ENCODE measurements at regions not wholly inside any gene's neighbourhood (a gene's known extent, or its start where the extent isn't known, plus 50 kb on each side); places are given as distances from the start of the nearest gene placed in this dataset.

- no peak overlapping the region for H3K27ac ChIP-seq
- intact Hi-C loops (cut with DNase I): no loop called here
- peaks cover under 1% of the 10 kb centered on the region for H3K27me3 ChIP-seq (replicated peaks; ENCODE audit: insufficient read depth)
- DNase-seq (ENCODE audit: low spot score): no peak
- H3K4me1 ChIP-seq (replicated peaks): no peaks in the 10 kb centered on the region
- TF ChIP-seq CTCF (IDR thresholded peaks at IDR 0.05) (no peak), POLR2AphosphoS5 (IDR thresholded peaks at IDR 0.05) (no peak), POLR2A (IDR thresholded peaks at IDR 0.05) (no peak)
- no peaks in the 10 kb centered on the region for H3K9me3 ChIP-seq
- no peak overlapping the region for H3K4me3 ChIP-seq
- 88% methylated on average over 9 of the region's 9 CpGs for WGBS
- no peaks in the 10 kb centered on the region for H3K36me3 ChIP-seq
These were observed 56.1 kb upstream of the CPLX2 start for GRCh38 chr5:175815126-175815913.

- Histone ChIP-seq H3K36me3 (no peaks in the 10 kb centered on the region), H3K4me1 (replicated peaks) (no peaks in the 10 kb centered on the region), H3K9me3 (no peaks in the 10 kb centered on the region), H3K27ac (no peak overlapping the region), H3K27me3 (replicated peaks; ENCODE audit: insufficient read depth) (no peaks in the 10 kb centered on the region), H3K4me3 (no peak overlapping the region)
- DNase-seq (ENCODE audit: low spot score): no peak
- 44% methylated on average over 10 of the region's 10 CpGs for WGBS
- no peak for TF ChIP-seq POLR2AphosphoS5 (IDR thresholded peaks at IDR 0.05)
- no peak for TF ChIP-seq CTCF (IDR thresholded peaks at IDR 0.05)
- TF ChIP-seq POLR2A (IDR thresholded peaks at IDR 0.05): no peak
- intact Hi-C loops (cut with DNase I): no loop called here
These were observed 55.0 kb upstream of the CPLX2 start for GRCh38 chr5:175816348-175816747.

- Histone ChIP-seq H3K9me3 (no peaks in the 10 kb centered on the region), H3K4me1 (replicated peaks) (no peaks in the 10 kb centered on the region), H3K4me3 (no peak overlapping the region), H3K27ac (no peak overlapping the region), H3K36me3 (no peaks in the 10 kb centered on the region), H3K27me3 (replicated peaks; ENCODE audit: insufficient read depth) (no peaks in the 10 kb centered on the region)
- no peak for DNase-seq (ENCODE audit: low spot score)
- intact Hi-C loops (cut with DNase I): no loop called here
- WGBS: 87% methylated on average over 6 of the region's 6 CpGs
- TF ChIP-seq POLR2AphosphoS5 (IDR thresholded peaks at IDR 0.05) (no peak), POLR2A (IDR thresholded peaks at IDR 0.05) (no peak), CTCF (IDR thresholded peaks at IDR 0.05) (no peak)
These were observed 52.3 kb upstream of the CPLX2 start for GRCh38 chr5:175819090-175819425.

- H3K4me1 ChIP-seq (replicated peaks): no peaks in the 10 kb centered on the region
- H3K36me3 ChIP-seq: no peaks in the 10 kb centered on the region
- H3K4me3 ChIP-seq: no peak overlapping the region
- H3K27ac ChIP-seq: no peak overlapping the region
- DNase-seq (ENCODE audit: low spot score): no peak
- H3K27me3 ChIP-seq (replicated peaks; ENCODE audit: insufficient read depth): no peaks in the 10 kb centered on the region
- H3K9me3 ChIP-seq: no peaks in the 10 kb centered on the region
- no peak for TF ChIP-seq POLR2AphosphoS5 (IDR thresholded peaks at IDR 0.05)
- no peak for TF ChIP-seq CTCF (IDR thresholded peaks at IDR 0.05)
- TF ChIP-seq POLR2A (IDR thresholded peaks at IDR 0.05): no peak
- intact Hi-C loops (cut with DNase I): no loop called here
- WGBS: 72% methylated on average over 9 of the region's 9 CpGs
These were observed 51.1 kb upstream of the CPLX2 start for GRCh38 chr5:175820230-175820629.
